Activated T-cell treated with anti-CD3 and anti-CD28 coated beads, Interleukin-2, amount 50 U/mL, for 24 hours (primary cell): ENCODE measurements at regions not wholly inside any gene's neighbourhood (a gene's known extent, or its start where the extent isn't known, plus 50 kb on each side); places are given as distances from the start of the nearest gene placed in this dataset.
"Not testable (repeated sequence)": the region's sequence is repeated elsewhere in the genome, so short reads cannot be mapped to it uniquely, and the experiment has no call there.

Experiments used
- DNase-seq: peaks from one replicate; pipeline ENCODE4 v3.0.0-alpha.2; 2020
- H3K27ac Mint-ChIP-seq: 2 replicates; pipeline ENCODE4 v1.8.0; 2020; ENCODE audit warnings: mild to moderate bottlenecking, mixed read lengths
- H3K27me3 Mint-ChIP-seq: 2 replicates; pipeline ENCODE4 v1.8.0; 2020; ENCODE audit warnings: mixed read lengths
- H3K36me3 Mint-ChIP-seq: 2 replicates; pipeline ENCODE4 v1.8.0; 2020; ENCODE audit warnings: low read depth, mixed read lengths
- H3K4me1 Mint-ChIP-seq: 2 replicates; pipeline ENCODE4 v1.8.0; 2020; ENCODE audit warnings: low read depth, mixed read lengths
- H3K4me3 Mint-ChIP-seq: 2 replicates; pipeline ENCODE4 v1.8.0; 2020; ENCODE audit warnings: mild to moderate bottlenecking, moderate library complexity, mixed read lengths
- H3K9me3 Mint-ChIP-seq: 2 replicates; pipeline ENCODE4 v1.8.0; 2020; ENCODE audit warnings: mixed read lengths

GRCh38 chr14:25375639-25376038, 325.7 kb upstream of the STXBP6 start:
- Mint-ChIP-seq H3K9me3 (no peaks in the 10 kb centered on the region), H3K4me1 (no peaks in the 10 kb centered on the region), H3K27me3 (no peaks in the 10 kb centered on the region), H3K36me3 (no peaks in the 10 kb centered on the region), H3K27ac (no peak overlapping the region), H3K4me3 (no peak overlapping the region)
- no peak for DNase-seq

GRCh38 chr14:25371068-25371467, 321.1 kb upstream of the STXBP6 start:
- H3K4me3 Mint-ChIP-seq, result no peak overlapping the region
- no peaks in the 10 kb centered on the region for H3K36me3 Mint-ChIP-seq
- no peaks in the 10 kb centered on the region for H3K4me1 Mint-ChIP-seq
- H3K27me3 Mint-ChIP-seq, result no peaks in the 10 kb centered on the region
- H3K9me3 Mint-ChIP-seq, result peaks cover 4% of the 10 kb centered on the region
- H3K27ac Mint-ChIP-seq, result no peak overlapping the region
- DNase-seq, result no peak

DNA sequence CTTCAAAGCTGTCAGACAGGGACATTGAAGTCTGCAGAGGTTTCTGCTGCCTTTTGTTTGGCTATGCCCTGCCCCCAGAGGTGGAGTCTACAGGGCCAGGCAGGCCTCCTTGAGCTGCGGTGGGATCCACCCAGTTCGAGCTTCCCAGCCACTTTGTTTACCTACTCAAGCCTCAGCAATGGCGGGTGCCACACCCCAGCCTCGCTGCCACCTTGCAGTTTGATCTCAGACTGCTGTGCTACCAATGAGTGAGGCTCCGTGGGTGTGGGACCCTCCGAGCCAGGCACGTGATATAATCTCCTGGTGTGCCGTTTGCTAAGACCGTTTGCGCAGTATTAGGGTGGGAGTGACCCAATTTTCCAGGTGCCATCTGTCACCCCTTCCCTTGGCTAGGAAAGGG, 320.1 kb upstream of the STXBP6 start:
- not testable (repeated sequence) for H3K27ac Mint-ChIP-seq, H3K9me3 Mint-ChIP-seq, H3K27me3 Mint-ChIP-seq, H3K36me3 Mint-ChIP-seq, H3K4me3 Mint-ChIP-seq, DNase-seq, H3K4me1 Mint-ChIP-seq

DNA sequence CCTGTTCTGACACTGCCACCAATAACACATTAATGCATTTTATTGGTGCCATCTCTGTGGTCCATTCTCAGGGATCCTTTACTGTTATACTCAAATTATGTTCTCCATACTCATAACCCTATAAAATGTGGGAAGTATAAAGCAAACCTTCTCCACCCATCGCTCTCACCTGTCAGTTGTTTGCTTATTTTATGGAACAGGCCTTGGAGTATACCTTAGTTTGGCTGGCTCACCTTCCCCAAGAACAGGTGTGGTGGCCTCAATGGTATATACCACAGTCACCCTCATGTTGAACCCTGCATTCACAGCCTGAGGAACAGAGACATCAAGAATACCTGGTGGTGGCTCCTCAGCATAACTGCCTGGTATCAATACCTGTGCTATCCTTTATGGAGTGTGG, 308.4 kb upstream of the STXBP6 start:
- Mint-ChIP-seq H3K27me3 (no peaks in the 10 kb centered on the region), H3K9me3 (peaks cover 5% of the 10 kb centered on the region), H3K36me3 (no peaks in the 10 kb centered on the region), H3K4me3 (no peak overlapping the region), H3K27ac (no peak overlapping the region), H3K4me1 (no peaks in the 10 kb centered on the region)
- no peak for DNase-seq

GRCh38 chr14:25351269-25351668, 301.3 kb upstream of the STXBP6 start:
- H3K27ac Mint-ChIP-seq, result no peak overlapping the region
- no peak for DNase-seq
- H3K36me3 Mint-ChIP-seq, result no peaks in the 10 kb centered on the region
- no peaks in the 10 kb centered on the region for H3K27me3 Mint-ChIP-seq
- H3K9me3 Mint-ChIP-seq, result peaks cover 3% of the 10 kb centered on the region
- no peak overlapping the region for H3K4me3 Mint-ChIP-seq
- H3K4me1 Mint-ChIP-seq, result no peaks in the 10 kb centered on the region

GRCh38 chr14:25350802-25351201, 300.9 kb upstream of the STXBP6 start:
- H3K4me3 Mint-ChIP-seq, result no peak overlapping the region
- H3K9me3 Mint-ChIP-seq, result peaks cover 5% of the 10 kb centered on the region
- H3K27me3 Mint-ChIP-seq, result no peaks in the 10 kb centered on the region
- H3K36me3 Mint-ChIP-seq, result no peaks in the 10 kb centered on the region
- no peak for DNase-seq
- no peak overlapping the region for H3K27ac Mint-ChIP-seq
- no peaks in the 10 kb centered on the region for H3K4me1 Mint-ChIP-seq

GRCh38 chr14:25350021-25350420, 300.1 kb upstream of the STXBP6 start:
- no peak overlapping the region for H3K27ac Mint-ChIP-seq
- no peak for DNase-seq
- no peaks in the 10 kb centered on the region for H3K27me3 Mint-ChIP-seq
- peaks cover 7% of the 10 kb centered on the region for H3K9me3 Mint-ChIP-seq
- no peaks in the 10 kb centered on the region for H3K36me3 Mint-ChIP-seq
- no peak overlapping the region for H3K4me3 Mint-ChIP-seq
- H3K4me1 Mint-ChIP-seq, result no peaks in the 10 kb centered on the region

DNA sequence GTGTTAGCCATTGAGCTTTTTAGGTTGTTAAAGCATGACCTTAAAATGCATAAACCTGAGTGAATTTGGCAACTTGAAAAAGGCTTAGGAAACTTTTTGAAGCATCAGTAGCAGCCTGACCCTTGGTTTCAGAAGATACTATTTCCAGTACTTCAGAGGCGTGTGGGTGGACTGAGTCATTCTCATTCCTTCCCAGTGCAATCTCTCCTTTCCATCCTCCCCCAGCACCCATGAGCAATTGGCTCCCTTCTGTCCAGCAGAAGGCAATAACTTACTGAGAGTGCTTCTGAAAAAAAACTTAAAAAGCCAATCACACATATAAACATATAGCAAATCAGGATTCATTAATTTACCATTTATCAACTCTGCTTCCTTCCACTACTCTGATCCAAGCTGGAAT, 299.3 kb upstream of the STXBP6 start:
- peaks cover 13% of the 10 kb centered on the region for H3K9me3 Mint-ChIP-seq
- H3K4me3 Mint-ChIP-seq, result no peak overlapping the region
- no peaks in the 10 kb centered on the region for H3K4me1 Mint-ChIP-seq
- no peaks in the 10 kb centered on the region for H3K36me3 Mint-ChIP-seq
- DNase-seq, result no peak
- H3K27me3 Mint-ChIP-seq, result no peaks in the 10 kb centered on the region
- H3K27ac Mint-ChIP-seq, result no peak overlapping the region

GRCh38 chr14:25340882-25341281, 290.9 kb upstream of the STXBP6 start:
- Mint-ChIP-seq H3K4me3 (no peak overlapping the region), H3K36me3 (no peaks in the 10 kb centered on the region), H3K27ac (no peak overlapping the region), H3K27me3 (no peaks in the 10 kb centered on the region), H3K9me3 (peaks cover 24% of the 10 kb centered on the region), H3K4me1 (no peaks in the 10 kb centered on the region)
- no peak for DNase-seq

DNA sequence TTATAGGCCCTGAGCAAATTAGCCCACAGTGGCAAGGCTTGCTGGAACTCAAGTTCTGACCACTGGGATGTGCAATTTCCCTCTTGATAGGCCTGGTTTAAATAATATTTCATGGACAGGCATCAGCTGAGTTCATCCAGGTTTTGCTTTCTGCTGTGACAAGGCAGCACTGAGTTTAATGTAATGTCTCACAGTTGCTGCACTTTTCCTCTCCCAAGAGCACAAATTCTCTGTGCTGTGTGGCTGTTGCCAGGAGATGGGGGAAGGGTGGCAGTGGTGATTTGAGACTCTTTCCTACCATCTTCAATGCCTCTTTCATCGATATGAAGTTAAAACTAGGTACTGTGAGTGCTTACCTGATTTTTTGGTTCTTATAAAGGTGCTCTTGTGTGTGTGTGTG, 272.8 kb upstream of the STXBP6 start:
- no peaks in the 10 kb centered on the region for H3K4me1 Mint-ChIP-seq
- H3K9me3 Mint-ChIP-seq, result peaks cover 6% of the 10 kb centered on the region
- no peak overlapping the region for H3K27ac Mint-ChIP-seq
- no peak overlapping the region for H3K4me3 Mint-ChIP-seq
- DNase-seq, result no peak
- no peaks in the 10 kb centered on the region for H3K27me3 Mint-ChIP-seq
- H3K36me3 Mint-ChIP-seq, result no peaks in the 10 kb centered on the region

- DNase-seq, result not testable (repeated sequence)
These were observed 266.1 kb upstream of the STXBP6 start for GRCh38 chr14:25316007-25316406.

GRCh38 chr14:25308244-25308643, 258.3 kb upstream of the STXBP6 start:
- H3K27ac Mint-ChIP-seq, result no peak overlapping the region
- no peaks in the 10 kb centered on the region for H3K4me1 Mint-ChIP-seq
- H3K9me3 Mint-ChIP-seq, result peaks cover 9% of the 10 kb centered on the region
- no peaks in the 10 kb centered on the region for H3K36me3 Mint-ChIP-seq
- H3K4me3 Mint-ChIP-seq, result no peak overlapping the region
- no peaks in the 10 kb centered on the region for H3K27me3 Mint-ChIP-seq
- DNase-seq, result no peak

More at GRCh38 chr14:25316007-25316406, 266.1 kb upstream of the STXBP6 start:
- H3K36me3 Mint-ChIP-seq, H3K4me1 Mint-ChIP-seq, H3K27me3 Mint-ChIP-seq, H3K4me3 Mint-ChIP-seq, H3K27ac Mint-ChIP-seq: not testable (repeated sequence)
- H3K9me3 Mint-ChIP-seq, result peaks cover 17% of the 10 kb centered on the region

DNA sequence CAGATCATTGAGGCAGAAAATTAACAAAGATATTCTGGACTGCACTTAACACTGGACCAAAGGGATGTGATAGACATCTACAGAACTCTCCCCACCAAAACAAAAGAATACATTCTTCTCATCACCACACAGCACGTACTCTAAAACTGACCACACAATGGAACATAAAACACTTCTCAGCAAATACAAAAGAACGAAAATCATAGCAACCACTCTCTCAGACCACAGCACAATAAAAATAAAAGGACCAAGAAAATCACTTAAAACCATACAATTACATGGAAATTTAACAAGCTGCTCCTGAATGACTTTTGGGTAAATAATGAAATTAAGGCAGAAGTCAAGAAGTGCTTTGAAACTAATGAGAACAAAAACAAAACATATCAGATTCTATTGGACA, 254.0 kb upstream of the STXBP6 start:
- Mint-ChIP-seq H3K36me3 (no peaks in the 10 kb centered on the region), H3K27me3 (no peaks in the 10 kb centered on the region), H3K4me1 (no peaks in the 10 kb centered on the region), H3K4me3 (no peak overlapping the region), H3K27ac (no peak overlapping the region), H3K9me3 (peaks cover 4% of the 10 kb centered on the region)
- DNase-seq, result no peak

- no peak for DNase-seq
- Mint-ChIP-seq H3K27me3 (no peaks in the 10 kb centered on the region), H3K27ac (no peak overlapping the region), H3K4me3 (no peak overlapping the region), H3K9me3 (no peaks in the 10 kb centered on the region), H3K36me3 (no peaks in the 10 kb centered on the region), H3K4me1 (no peaks in the 10 kb centered on the region)
These were observed 248.3 kb upstream of the STXBP6 start for GRCh38 chr14:25298238-25298637.

DNA sequence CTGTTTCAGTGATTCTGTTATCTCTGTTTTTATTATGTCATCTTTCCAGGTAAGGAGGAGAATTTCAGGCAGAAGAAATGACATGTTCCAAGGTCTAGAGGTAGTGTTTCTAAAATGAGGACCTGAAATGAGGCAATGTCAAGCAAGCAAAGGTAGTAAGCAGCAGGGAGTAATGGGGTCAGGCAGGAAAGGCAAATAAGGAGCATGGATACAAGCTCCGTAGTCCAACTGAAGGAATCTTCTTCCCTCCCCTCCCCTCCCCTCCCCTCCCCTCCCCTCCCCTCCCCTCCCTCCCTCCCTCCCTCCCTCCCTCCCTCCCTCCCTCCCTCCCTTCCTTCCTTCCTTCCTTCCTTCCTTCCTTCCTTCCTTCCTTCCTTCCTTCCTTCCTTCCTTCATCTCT, 240.2 kb upstream of the STXBP6 start:
- not testable (repeated sequence) for DNase-seq, H3K4me3 Mint-ChIP-seq, H3K9me3 Mint-ChIP-seq

GRCh38 chr14:25274529-25274928, 224.6 kb upstream of the STXBP6 start:
- Mint-ChIP-seq H3K36me3 (no peaks in the 10 kb centered on the region), H3K4me1 (no peaks in the 10 kb centered on the region), H3K27me3 (no peaks in the 10 kb centered on the region), H3K4me3 (no peak overlapping the region), H3K9me3 (no peaks in the 10 kb centered on the region), H3K27ac (no peak overlapping the region)
- DNase-seq, result no peak

More for the DNA sequence above, 240.2 kb upstream of the STXBP6 start:
- H3K4me1 Mint-ChIP-seq, H3K27me3 Mint-ChIP-seq, H3K27ac Mint-ChIP-seq, H3K36me3 Mint-ChIP-seq: not testable (repeated sequence)
